Dedifferentiated amniotic fluid mesenchymal stem cell (primary cell): ENCODE measurements at regions not wholly inside any gene's neighbourhood (a gene's known extent, or its start where the extent isn't known, plus 50 kb on each side); places are given as distances from the start of the nearest gene placed in this dataset.

ENCODE experiments used
- DNase-seq: peaks from one replicate; pipeline ENCODE4 v3.0.0-alpha.2; 2016; ENCODE audit errors: extremely low spot score

GRCh38 chr1:79437540-79437939 is 431.0 kb upstream of the ADGRL4 start:
- no peak for DNase-seq

- DNase-seq = no peak
Measured at GRCh38 chr1:79431340-79431739, 424.8 kb upstream of the ADGRL4 start.

DNA sequence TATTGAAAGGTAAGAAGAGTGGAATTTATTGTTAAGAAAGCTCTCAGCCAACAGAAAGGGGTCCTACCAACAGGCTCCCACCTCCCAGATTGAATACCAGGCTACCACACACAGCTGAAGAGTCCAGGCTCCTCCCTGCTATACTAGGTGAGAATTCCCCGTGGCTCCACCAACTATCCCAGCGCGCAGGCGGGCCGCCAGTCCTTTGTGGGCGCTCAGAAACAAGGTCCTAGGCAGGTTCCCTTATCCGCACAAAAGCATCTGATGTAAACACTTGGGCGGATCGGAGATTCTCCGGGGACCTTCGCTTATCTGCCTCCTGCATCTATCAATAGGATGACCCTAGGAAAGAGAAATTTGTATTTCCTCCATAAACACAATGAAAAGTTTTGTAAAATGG is 423.9 kb upstream of the ADGRL4 start:
- DNase-seq = no peak

- DNase-seq = no peak
Measured at GRCh38 chr1:79422726-79423125, 416.2 kb upstream of the ADGRL4 start.

DNA sequence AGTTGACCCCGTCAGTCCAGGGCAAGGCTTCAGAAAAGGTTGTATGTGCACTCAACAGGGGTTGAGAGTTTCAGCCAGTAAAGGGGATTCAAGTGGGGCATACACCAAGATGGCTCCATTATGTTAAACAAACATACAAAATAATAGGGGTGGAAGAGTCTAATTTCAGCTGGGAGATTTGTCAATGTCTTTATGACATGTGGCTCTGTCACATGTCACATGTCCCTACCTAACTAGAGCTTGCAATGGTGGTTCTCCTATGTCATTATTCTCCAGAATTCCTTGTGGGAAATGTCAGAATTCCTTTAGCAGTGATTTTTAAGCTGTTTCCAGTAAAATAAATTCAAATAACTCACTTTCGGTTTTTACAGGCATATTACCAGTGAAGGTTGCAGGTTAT is 392.0 kb upstream of the ADGRL4 start:
- DNase-seq = no peak

DNA sequence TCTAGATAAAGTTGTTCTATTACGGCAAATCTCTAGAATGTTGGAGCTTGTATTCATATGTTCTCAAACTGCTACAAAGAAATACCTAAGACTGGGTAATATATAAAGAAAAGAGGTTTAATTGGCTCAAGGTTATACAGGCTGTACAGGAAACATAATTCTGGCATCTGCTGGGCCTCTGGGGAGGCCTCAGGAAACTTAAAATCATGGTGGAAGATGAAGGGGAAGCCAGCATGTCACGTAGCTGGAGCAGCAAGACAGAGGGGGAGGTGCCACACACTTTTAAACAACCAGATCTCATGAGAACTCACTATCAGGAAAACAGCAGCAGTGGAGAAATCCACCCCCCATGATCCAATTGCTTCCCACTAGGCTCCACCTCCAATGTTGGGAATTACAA is 390.4 kb upstream of the ADGRL4 start:
- DNase-seq = no peak

DNA sequence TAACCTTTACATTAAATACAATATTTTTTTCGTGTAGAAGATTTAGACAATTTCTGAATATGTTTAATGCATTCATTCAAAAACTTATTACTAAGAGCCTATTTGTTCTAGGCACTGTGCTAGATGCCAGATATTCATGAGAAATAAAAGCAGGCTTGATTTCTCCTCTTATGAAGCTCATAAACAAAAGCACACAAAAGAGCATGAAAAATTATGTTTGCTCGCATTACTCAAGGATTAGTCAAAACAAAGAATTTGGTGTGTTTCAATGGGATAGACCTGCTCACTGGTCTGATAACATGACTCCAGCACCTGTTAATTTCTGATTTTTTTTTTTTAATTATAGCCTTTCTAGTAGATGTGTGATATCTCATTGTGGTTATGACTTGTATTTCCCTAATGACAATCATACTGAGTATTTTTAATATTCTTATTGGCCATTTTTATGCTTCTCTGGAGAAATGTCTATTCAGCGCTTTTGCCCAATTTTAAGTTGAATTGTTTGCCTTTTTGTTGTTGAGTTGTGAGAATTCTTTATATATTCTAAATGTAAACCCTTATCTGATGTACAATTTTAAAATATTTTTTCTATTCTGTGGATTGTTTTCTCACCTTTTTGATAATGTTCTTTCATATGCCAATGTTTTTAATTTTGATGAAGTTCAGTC is 382.3 kb upstream of the ADGRL4 start:
- DNase-seq = no peak

GRCh38 chr1:79386730-79387129 is 380.2 kb upstream of the ADGRL4 start:
- no peak for DNase-seq

DNA sequence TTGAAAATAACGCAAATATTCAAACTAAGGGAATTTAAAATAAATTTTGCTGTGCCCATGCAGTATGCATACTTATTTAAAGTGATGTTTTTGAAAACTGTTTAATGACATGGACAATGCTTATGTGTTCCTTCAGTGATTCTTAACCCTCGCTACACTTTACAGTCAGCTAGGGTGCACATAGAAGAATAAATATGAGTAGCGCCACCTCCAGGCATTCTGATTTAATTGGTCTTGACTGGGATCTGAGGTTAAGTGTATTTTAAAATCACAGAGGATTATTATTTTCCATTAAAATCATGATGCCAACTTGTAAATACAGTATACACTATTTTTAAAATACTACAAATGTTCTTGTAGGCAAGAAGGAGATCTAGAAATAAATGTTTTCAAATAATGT is 373.5 kb upstream of the ADGRL4 start:
- DNase-seq = no peak

GRCh38 chr1:79376106-79376505 is 369.6 kb upstream of the ADGRL4 start:
- no peak for DNase-seq

GRCh38 chr1:79375352-79375751 is 368.8 kb upstream of the ADGRL4 start:
- no peak for DNase-seq

- no peak for DNase-seq
Measured at GRCh38 chr1:79374397-79374796, 367.9 kb upstream of the ADGRL4 start.

GRCh38 chr1:79373481-79374125 is 367.1 kb upstream of the ADGRL4 start:
- DNase-seq = no peak

GRCh38 chr1:79371802-79372201 is 365.3 kb upstream of the ADGRL4 start:
- DNase-seq = no peak

DNA sequence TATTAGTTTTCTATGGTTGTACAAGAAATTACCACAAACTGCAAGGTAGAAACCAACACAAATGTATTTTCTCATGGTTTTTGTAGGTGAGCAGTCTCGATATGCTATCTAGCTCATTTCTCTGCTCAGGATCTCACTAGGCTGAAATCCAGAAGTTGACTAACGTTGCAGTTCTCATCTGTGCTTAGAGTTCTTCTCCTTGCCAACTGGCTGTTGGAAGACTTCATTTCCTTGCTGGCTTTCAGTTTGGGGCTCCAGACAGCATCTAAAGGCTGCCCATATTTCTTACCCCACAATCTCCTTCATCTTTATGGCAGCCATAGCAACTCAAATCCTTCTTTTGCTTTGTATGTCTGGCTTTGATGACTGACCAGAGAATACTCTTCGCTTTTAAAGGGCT is 362.6 kb upstream of the ADGRL4 start:
- DNase-seq = no peak

DNA sequence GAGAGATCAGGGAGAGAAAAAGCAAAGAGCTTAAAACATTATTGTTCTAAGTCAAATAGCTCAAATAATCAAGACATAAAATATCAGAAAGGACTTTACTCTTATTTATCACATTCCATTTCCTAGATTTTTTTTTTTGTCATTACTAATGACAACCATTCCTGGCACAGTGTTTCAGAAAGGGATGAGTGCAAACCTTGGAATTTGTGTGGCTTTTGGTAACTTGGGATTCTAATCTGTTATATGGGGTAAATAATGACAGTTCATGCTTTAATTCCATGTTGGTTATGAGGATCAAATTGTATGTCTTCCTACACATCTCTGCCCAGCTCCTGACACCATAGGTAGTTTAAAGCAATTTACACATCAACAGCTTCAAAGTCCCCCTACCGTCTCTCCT is 358.4 kb upstream of the ADGRL4 start:
- DNase-seq = no peak

DNA sequence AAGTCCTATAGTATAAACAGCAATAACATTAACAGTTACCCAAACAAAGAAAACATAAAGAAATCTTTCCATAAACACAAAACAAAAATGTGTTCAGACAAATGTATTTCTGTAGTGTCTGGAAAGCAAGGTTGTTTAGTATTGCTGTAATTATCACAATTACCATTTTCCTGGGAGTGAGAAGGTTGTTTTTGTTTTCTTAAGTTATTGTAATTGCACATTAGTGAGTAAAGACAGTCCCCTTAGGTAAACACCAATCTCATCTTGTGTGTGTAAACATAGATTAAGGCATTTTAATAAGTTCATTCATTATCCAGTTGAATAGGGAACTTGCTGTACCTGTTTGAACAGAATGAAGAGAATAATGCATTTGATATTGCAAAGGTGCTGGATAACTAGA is 356.9 kb upstream of the ADGRL4 start:
- no peak for DNase-seq

DNA sequence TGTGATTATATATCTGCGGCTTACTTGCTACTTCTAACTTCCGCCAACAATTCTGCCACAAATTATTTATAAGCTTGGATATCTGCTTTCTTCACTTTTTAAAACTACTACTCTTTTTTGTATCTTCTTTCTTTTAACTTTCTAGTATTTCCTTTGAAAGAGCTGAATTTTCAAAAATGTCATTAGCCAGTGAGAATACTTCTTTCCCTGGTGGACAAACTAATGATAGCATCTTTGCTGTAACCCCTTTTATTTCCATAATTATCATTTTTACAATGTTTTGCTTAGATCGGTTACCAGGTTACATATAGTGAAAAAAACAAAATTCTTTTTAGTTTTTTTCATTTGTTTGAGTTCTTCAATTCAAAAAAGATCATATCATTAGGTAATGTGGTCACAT is 355.9 kb upstream of the ADGRL4 start:
- no peak for DNase-seq

DNA sequence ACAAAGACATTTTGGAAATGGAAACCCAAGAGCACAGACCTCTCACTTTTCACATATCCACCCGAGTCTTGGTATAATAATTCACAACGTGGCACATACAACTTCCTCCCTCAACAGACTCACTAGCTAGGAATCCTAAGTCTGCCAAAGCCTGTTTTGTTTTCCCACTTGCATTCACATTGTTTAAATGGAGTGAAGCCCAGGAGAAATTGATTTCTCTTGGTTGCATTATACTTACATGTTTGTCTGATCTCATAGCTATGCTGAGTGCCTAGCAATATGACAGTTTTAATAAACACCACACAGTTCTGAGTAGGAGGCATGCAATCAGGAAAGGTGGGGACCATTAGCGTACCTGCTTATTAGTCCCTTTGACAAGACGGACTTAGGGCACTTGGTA is 348.6 kb upstream of the ADGRL4 start:
- DNase-seq = peak; percentile 93

DNA sequence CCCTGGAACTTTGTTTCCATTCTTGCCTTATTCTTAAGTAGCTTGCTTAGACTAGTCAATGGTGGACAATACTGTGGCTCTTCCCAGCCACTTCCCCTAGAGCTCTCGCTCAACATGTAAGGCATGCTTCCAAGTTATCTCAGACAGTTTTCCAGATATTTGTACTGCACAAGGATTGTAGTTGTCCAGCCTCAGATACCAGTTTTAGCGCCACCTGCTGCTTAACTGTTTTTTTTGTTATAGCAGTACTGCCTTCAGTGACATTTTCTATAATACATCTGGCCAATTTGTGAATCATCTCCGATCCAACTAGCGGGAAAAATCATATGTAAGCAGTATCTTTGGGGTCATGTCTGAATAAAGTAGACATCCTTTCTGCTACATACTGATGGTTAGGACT is 346.7 kb upstream of the ADGRL4 start:
- DNase-seq = no peak

- DNase-seq = no peak
Measured at GRCh38 chr1:79326875-79327274, 320.3 kb upstream of the ADGRL4 start.

DNA sequence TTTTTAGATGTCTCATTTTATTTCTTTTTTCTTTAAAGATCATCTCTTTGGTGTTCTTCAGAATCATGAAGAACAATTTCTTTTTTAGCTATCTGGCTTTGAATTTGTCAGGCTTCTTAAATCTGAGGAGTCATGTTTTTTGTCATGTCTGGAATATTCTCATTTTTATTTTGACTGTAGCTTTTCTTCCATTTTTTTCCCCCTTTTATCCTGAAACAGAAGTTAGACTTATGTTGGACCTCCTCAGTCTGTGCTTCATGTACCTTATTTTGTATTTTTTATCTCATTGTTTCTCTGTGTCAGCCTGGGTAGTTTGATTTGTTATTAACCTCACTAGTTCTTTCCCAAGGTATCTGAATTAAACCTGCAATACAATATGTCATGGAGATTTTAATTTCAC is 319.2 kb upstream of the ADGRL4 start:
- DNase-seq = no peak

- DNase-seq = no peak
Measured at GRCh38 chr1:79325126-79325525, 318.6 kb upstream of the ADGRL4 start.
